AG04450 (cell line): ENCODE measurements at regions not wholly inside any gene's neighbourhood (a gene's known extent, or its start where the extent isn't known, plus 50 kb on each side); places are given as distances from the start of the nearest gene placed in this dataset.

Source experiments
- CTCF ChIA-PET: fragments of 300-600, 350-600 bp; formaldehyde crosslinking; extraction: SDS; loops from one replicate; lab custom pipeline; 2022; ENCODE audit warnings: antibody characterized with exemption, inconsistent platforms; lab: Charles Lee
- POLR2A ChIA-PET: fragments of 350-600 bp; formaldehyde crosslinking; extraction: SDS; loops from one replicate; lab custom pipeline; 2021; ENCODE audit warnings: antibody characterized with exemption, inconsistent platforms; lab: Yijun Ruan, JAX
- DNase-seq: peaks from one replicate; pipeline ENCODE4 v3.0.0-alpha.2; 2011; ENCODE audit warnings: low read depth, low spot score
- H3K27ac ChIP-seq: one replicate; pipeline ENCODE4 v1.5.1; 2012; ENCODE audit warnings: low read depth, low read length, control low read depth
- H3K27me3 ChIP-seq: one replicate; pipeline ENCODE4 v1.6.0; 2012; ENCODE audit warnings: low read length; ENCODE audit not compliant: control insufficient read depth, insufficient read depth
- H3K4me3 ChIP-seq: 2 replicates; pipeline ENCODE4 v1.5.1; 2011; ENCODE audit warnings: mild to moderate bottlenecking, low read depth, low read length, control low read depth
- H3K9me3 ChIP-seq: 2 replicates; pipeline ENCODE4 v1.5.1; 2012; ENCODE audit warnings: low read length; ENCODE audit not compliant: control insufficient read depth, insufficient read depth
- CTCF ChIP-seq: IDR thresholded peaks from 2 replicates; pipeline ENCODE4 v1.5.1; 2011; ENCODE audit warnings: low read depth, low read length, control low read depth, inconsistent platforms

GRCh38 chr3:16788440-16789056 is 96.2 kb upstream of the PLCL2 start:
- CTCF ChIA-PET, result interaction anchor here (1.0 kb wide), 1 partner anchor 13 kb away, joined by 3 read pairs; no protein-coding TSS in a partner anchor

GRCh38 chr3:16789344-16790120 is 95.2 kb upstream of the PLCL2 start:
- Histone ChIP-seq H3K27ac (no peak overlapping the region), H3K4me3 (no peak overlapping the region), H3K9me3 (no peaks in the 10 kb centered on the region), H3K27me3 (no peaks in the 10 kb centered on the region)
- ChIA-PET CTCF (no interaction called here), POLR2A (no interaction called here)
- no peak for TF ChIP-seq CTCF
- no peak for DNase-seq

More at GRCh38 chr3:16788440-16789056, 96.2 kb upstream of the PLCL2 start:
- Histone ChIP-seq H3K27ac (no peak overlapping the region), H3K4me3 (no peak overlapping the region), H3K9me3 (no peaks in the 10 kb centered on the region), H3K27me3 (no peaks in the 10 kb centered on the region)
- no peak for DNase-seq
- TF ChIP-seq CTCF, result no peak
- POLR2A ChIA-PET, result no interaction called here

- ChIA-PET POLR2A (no interaction called here), CTCF (no interaction called here)
- no peak overlapping the region for H3K4me3 ChIP-seq
- no peaks in the 10 kb centered on the region for H3K27me3 ChIP-seq
- H3K9me3 ChIP-seq, result no peaks in the 10 kb centered on the region
- no peak overlapping the region for H3K27ac ChIP-seq
- no peak for TF ChIP-seq CTCF
- DNase-seq, result no peak
Observed at GRCh38 chr3:16790432-16791400, 94.0 kb upstream of the PLCL2 start.

DNA sequence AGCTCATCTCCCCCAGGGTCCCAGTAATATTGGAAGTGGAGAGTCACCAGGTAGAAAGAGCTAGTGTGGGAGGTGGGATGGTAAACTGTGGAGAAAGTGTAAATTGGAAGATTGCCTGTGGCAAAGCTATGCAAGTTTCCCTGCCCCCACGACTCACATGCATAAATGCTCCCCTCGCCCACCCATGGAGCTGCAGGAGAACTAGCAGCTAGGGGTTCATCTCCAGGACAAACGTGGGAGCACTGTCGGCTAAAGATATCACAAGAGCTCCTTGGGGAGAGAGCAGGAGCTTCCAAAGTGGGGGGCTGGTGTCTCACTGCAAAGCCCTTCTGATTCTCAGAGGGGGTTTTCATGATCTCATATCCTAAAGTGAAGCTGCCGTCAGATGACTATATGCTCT is 91.4 kb upstream of the PLCL2 start:
- no peak for DNase-seq
- TF ChIP-seq CTCF, result no peak
- H3K27me3 ChIP-seq, result no peaks in the 10 kb centered on the region
- ChIA-PET CTCF (no interaction called here), POLR2A (no interaction called here)
- H3K4me3 ChIP-seq, result no peak overlapping the region
- H3K9me3 ChIP-seq, result no peaks in the 10 kb centered on the region
- H3K27ac ChIP-seq, result no peak overlapping the region
